SU-DHL-6 (cell line): ENCODE measurements at regions not wholly inside any gene's neighbourhood (a gene's known extent, or its start where the extent isn't known, plus 50 kb on each side); places are given as distances from the start of the nearest gene placed in this dataset.

Experiments used
- EZH2phosphoT487 ChIP-seq: fragments of 200-600 bp; sonication (generic), shearing (Covaris generic); conservative IDR thresholded peaks from 2 replicates; pipeline ENCODE4 v1.6.1; 2018; ENCODE audit warnings: mild to moderate bottlenecking, antibody characterized with exemption, low read length, moderate library complexity, mixed read lengths
- TF ChIP-seq, protein P1 (sequence below): fragments of 200-600 bp; sonication (generic); IDR thresholded peaks from one replicate; pipeline ENCODE4 v1.5.1; 2017; ENCODE audit warnings: antibody characterized with exemption, mild to moderate bottlenecking, low read length, moderate library complexity; ENCODE audit not compliant: insufficient read depth, poor library complexity, severe bottlenecking

DNA sequence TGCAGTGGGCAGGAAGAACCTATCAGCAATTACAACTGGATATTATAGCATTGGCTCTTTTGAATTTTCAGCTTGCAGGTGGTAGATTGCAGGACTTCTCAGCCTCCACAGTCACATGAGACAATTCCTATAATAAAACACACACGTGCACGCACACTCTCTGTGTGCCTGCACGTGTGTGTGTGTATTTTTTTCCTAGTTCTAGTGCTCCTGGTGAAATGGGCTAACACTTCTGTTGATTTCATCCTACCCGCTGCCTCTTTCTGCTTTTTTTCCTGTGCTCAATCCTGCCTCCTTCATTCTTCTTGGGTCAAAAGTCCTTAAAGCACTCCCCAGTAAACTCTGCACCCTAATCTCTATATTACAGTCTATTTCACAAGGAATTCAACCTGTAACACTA, 320.1 kb downstream of the OSTF1 start:
- TF ChIP-seq, protein P1, sequence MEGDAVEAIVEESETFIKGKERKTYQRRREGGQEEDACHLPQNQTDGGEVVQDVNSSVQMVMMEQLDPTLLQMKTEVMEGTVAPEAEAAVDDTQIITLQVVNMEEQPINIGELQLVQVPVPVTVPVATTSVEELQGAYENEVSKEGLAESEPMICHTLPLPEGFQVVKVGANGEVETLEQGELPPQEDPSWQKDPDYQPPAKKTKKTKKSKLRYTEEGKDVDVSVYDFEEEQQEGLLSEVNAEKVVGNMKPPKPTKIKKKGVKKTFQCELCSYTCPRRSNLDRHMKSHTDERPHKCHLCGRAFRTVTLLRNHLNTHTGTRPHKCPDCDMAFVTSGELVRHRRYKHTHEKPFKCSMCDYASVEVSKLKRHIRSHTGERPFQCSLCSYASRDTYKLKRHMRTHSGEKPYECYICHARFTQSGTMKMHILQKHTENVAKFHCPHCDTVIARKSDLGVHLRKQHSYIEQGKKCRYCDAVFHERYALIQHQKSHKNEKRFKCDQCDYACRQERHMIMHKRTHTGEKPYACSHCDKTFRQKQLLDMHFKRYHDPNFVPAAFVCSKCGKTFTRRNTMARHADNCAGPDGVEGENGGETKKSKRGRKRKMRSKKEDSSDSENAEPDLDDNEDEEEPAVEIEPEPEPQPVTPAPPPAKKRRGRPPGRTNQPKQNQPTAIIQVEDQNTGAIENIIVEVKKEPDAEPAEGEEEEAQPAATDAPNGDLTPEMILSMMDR, result no peak
- TF ChIP-seq EZH2phosphoT487, result no peak
